GM23248 (cell line): ENCODE measurements at regions not wholly inside any gene's neighbourhood (a gene's known extent, or its start where the extent isn't known, plus 50 kb on each side); places are given as distances from the start of the nearest gene placed in this dataset.
"Not testable (repeated sequence)": the region's sequence is repeated elsewhere in the genome, so short reads cannot be mapped to it uniquely, and the experiment has no call there.

ENCODE experiments used
- DNase-seq: peaks from one replicate; pipeline ENCODE4 v3.0.0-alpha.2; 2015
- H2AFZ ChIP-seq: fragments of 200-600 bp; sonication (generic); 2 replicates; pipeline ENCODE4 v1.6.1; 2016; ENCODE audit warnings: antibody characterized with exemption
- H3F3A ChIP-seq: fragments of 200-600 bp; sonication (generic); 2 replicates; pipeline ENCODE4 v1.6.1; 2016; ENCODE audit warnings: mild to moderate bottlenecking, antibody characterized with exemption, mixed run types; ENCODE audit not compliant: insufficient read depth
- H3K27ac ChIP-seq: fragments of 200-600 bp; sonication (generic); 2 replicates; pipeline ENCODE4 v1.5.1; 2016; ENCODE audit warnings: mild to moderate bottlenecking
- H3K27me3 ChIP-seq: fragments of 200-600 bp; sonication (generic); replicated peaks from 2 replicates; pipeline ENCODE4 v1.6.1; 2016; ENCODE audit warnings: mild to moderate bottlenecking; ENCODE audit not compliant: insufficient read depth
- H3K36me3 ChIP-seq: fragments of 200-600 bp; sonication (generic); 2 replicates; pipeline ENCODE4 v1.6.1; 2016; ENCODE audit warnings: low read depth, mild to moderate bottlenecking
- H3K4me1 ChIP-seq: fragments of 200-600 bp; sonication (generic); 2 replicates; pipeline ENCODE4 v1.6.1; 2016; ENCODE audit warnings: mild to moderate bottlenecking; ENCODE audit not compliant: insufficient read depth
- H3K4me2 ChIP-seq: fragments of 200-600 bp; sonication (generic); one replicate; pipeline ENCODE4 v1.6.1; 2016; ENCODE audit warnings: mild to moderate bottlenecking; ENCODE audit not compliant: unreplicated experiment
- H3K4me3 ChIP-seq: fragments of 200-600 bp; sonication (generic); 2 replicates; pipeline ENCODE4 v1.5.1; 2016; ENCODE audit warnings: mild to moderate bottlenecking
- H3K79me2 ChIP-seq: fragments of 200-600 bp; sonication (generic); 2 replicates; pipeline ENCODE4 v1.6.1; 2016; ENCODE audit warnings: mild to moderate bottlenecking; ENCODE audit not compliant: insufficient read depth
- H3K9ac ChIP-seq: fragments of 200-600 bp; sonication (generic); 2 replicates; pipeline ENCODE4 v1.6.1; 2016; ENCODE audit warnings: mild to moderate bottlenecking
- H3K9me2 ChIP-seq: fragments of 200-600 bp; sonication (generic); 2 replicates; pipeline ENCODE4 v1.6.1; 2016; ENCODE audit warnings: mixed run types, mild to moderate bottlenecking, moderate library complexity; ENCODE audit not compliant: insufficient read depth
- H3K9me3 ChIP-seq: fragments of 200-600 bp; sonication (generic); one replicate; pipeline ENCODE4 v1.6.1; 2017; ENCODE audit warnings: low read depth
- H4K20me1 ChIP-seq: fragments of 200-600 bp; sonication (generic); 2 replicates; pipeline ENCODE4 v1.6.0; 2016; ENCODE audit not compliant: insufficient read depth
- EZH2 ChIP-seq: fragments of 200-600 bp; sonication (generic); IDR thresholded peaks from 2 replicates; pipeline ENCODE4 v1.6.1; 2018; ENCODE audit warnings: antibody characterized with exemption, mild to moderate bottlenecking; ENCODE audit not compliant: insufficient read depth, poor library complexity, severe bottlenecking
- EZH2phosphoT487 ChIP-seq: fragments of 200-600 bp; sonication (generic); IDR thresholded peaks from 2 replicates; pipeline ENCODE4 v1.6.1; 2018; ENCODE audit warnings: antibody characterized with exemption, moderate library complexity, mild to moderate bottlenecking, low read depth; ENCODE audit not compliant: insufficient read depth
- WGBS, 2 experiments: methylation state at CpG; one replicate each; pipeline ENCODE4 v1.1.6; 2015 to 2017; ENCODE audit warnings: low lambda C conversion rate in 2 of 2, low coverage in 1 of 2; ENCODE audit errors: missing lambda C conversion rate in 2 of 2; 5-methylcytosine and 5-hydroxymethylcytosine counted together
- in situ Hi-C: fragments of 300-500 bp; cut with MboI; formaldehyde crosslinking; loops from 2 replicates; pipeline ENCODE4 v1.15.0; 2020

GRCh38 chr12:54799966-54800365, 54.4 kb upstream of the MUCL1 start:
- in situ Hi-C loops, DNase-seq, H3F3A ChIP-seq, H3K79me2 ChIP-seq, H3K9ac ChIP-seq, H3K9me2 ChIP-seq, H3K36me3 ChIP-seq, H3K4me2 ChIP-seq, H4K20me1 ChIP-seq, H3K4me1 ChIP-seq, H3K27me3 ChIP-seq, H3K9me3 ChIP-seq, H3K4me3 ChIP-seq, H2AFZ ChIP-seq, H3K27ac ChIP-seq: not testable (repeated sequence)
- WGBS, 2 experiments = 41 to 53% methylated on average over 3 of the region's 3 CpGs

- H3K27me3 ChIP-seq = no peaks in the 10 kb centered on the region
- no peak overlapping the region for H3K27ac ChIP-seq
- no peak for TF ChIP-seq EZH2phosphoT487
- no peak for TF ChIP-seq EZH2
- no peak overlapping the region for H3K9ac ChIP-seq
- H3K4me1 ChIP-seq = no peaks in the 10 kb centered on the region
- WGBS, 2 experiments = 12 to 22% methylated on average over 1 of the region's 1 CpG
- no peaks in the 10 kb centered on the region for H3F3A ChIP-seq
- H2AFZ ChIP-seq = no peak overlapping the region
- H3K36me3 ChIP-seq = no peaks in the 10 kb centered on the region
- no peaks in the 10 kb centered on the region for H3K9me2 ChIP-seq
- no peaks in the 10 kb centered on the region for H4K20me1 ChIP-seq
- H3K4me3 ChIP-seq = no peak overlapping the region
- no peaks in the 10 kb centered on the region for H3K79me2 ChIP-seq
- H3K4me2 ChIP-seq = no peak overlapping the region
- DNase-seq = no peak
- in situ Hi-C loops = no loop called here
- H3K9me3 ChIP-seq = no peaks in the 10 kb centered on the region
Measured at GRCh38 chr12:54798651-54799050, 55.7 kb upstream of the MUCL1 start.

DNA sequence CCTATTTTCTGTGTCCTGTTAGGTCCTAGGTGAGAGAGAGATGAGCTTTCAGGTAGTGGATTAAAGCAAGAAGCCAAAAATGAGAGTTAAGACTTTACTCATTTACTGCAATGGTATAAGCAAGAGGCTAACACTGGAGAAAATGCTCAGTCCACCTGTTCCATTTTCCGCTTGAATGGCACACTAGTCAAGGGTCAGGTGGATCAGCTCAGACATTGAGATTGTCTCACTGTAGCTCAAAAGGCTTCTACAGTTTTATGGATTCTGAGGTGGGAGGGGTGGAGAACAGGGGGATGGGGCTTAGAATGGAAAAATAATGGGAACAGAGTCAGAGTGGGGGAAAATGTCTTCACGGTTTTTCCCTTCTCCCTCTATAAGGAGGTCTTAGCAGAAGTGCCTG, 57.3 kb upstream of the MUCL1 start:
- no peak for DNase-seq
- Histone ChIP-seq H3F3A (no peaks in the 10 kb centered on the region), H3K79me2 (no peaks in the 10 kb centered on the region), H4K20me1 (no peaks in the 10 kb centered on the region), H3K4me3 (no peak overlapping the region), H3K9ac (no peak overlapping the region), H3K36me3 (no peaks in the 10 kb centered on the region), H3K4me1 (no peaks in the 10 kb centered on the region), H3K27ac (no peak overlapping the region), H3K9me2 (no peaks in the 10 kb centered on the region), H3K9me3 (no peaks in the 10 kb centered on the region), H3K4me2 (no peak overlapping the region), H3K27me3 (no peaks in the 10 kb centered on the region), H2AFZ (no peak overlapping the region)
- 24 to 28% methylated on average over 2 of the region's 2 CpGs for WGBS, 2 experiments
- in situ Hi-C loops = no loop called here
- no peak for TF ChIP-seq EZH2phosphoT487
- no peak for TF ChIP-seq EZH2

DNA sequence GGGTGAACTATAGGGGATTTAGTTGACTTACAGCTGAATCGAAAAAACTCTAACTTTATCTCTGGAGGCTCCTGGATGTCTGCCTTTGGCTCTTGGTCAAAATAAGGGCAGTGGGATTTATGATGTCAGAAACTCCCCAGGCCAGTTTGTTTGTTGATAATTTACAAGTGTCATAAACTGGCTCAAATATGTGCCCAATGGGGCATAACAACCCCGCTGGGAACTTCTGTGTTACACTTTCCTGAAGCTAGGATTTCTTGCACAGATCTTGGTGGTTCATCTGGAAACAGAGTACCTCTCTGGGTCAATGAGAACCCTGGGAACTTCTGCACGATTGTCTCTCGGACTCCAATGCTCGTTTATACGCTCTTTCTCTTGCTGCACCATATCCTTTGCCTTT, 58.7 kb upstream of the MUCL1 start:
- Histone ChIP-seq H3K4me1 (no peaks in the 10 kb centered on the region), H3K9me3 (no peaks in the 10 kb centered on the region), H3K4me3 (no peak overlapping the region), H2AFZ (no peak overlapping the region), H3K27ac (no peak overlapping the region), H3K9me2 (no peaks in the 10 kb centered on the region), H3K9ac (no peak overlapping the region), H3K27me3 (no peaks in the 10 kb centered on the region), H3K79me2 (no peaks in the 10 kb centered on the region), H3F3A (no peaks in the 10 kb centered on the region), H3K4me2 (no peak overlapping the region), H4K20me1 (no peaks in the 10 kb centered on the region), H3K36me3 (no peaks in the 10 kb centered on the region)
- TF ChIP-seq EZH2phosphoT487 (no peak), EZH2 (no peak)
- WGBS, 2 experiments = 10 to 15% methylated on average over 6 of the region's 6 CpGs
- no peak for DNase-seq
- in situ Hi-C loops = no loop called here

DNA sequence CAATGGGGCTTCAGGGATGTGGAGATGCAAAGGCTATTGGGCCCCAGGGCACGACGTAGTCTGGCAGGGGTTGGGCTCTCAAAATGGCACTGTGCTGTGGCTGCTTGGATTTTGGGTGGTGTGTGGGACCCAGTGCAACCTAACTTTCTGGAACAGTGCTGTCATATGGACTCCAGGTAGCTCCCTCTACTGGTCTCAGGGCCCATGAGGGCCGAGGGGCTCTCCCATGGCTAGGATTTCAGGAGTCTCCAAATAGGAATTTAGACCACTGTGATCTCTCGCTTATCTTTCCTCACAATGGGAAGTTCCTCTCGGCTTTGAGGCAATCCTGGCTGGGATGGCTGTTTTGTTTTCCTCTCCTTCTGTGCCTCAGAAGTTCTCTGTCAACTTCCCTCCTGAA, 68.2 kb upstream of the MUCL1 start:
- Histone ChIP-seq H3K9me3 (no peaks in the 10 kb centered on the region), H3K9me2 (no peaks in the 10 kb centered on the region), H3K27me3 (no peaks in the 10 kb centered on the region), H2AFZ (no peak overlapping the region), H3F3A (no peaks in the 10 kb centered on the region), H3K27ac (no peak overlapping the region), H3K36me3 (no peaks in the 10 kb centered on the region), H3K9ac (no peak overlapping the region), H3K4me3 (no peak overlapping the region), H3K4me2 (no peak overlapping the region), H4K20me1 (no peaks in the 10 kb centered on the region), H3K4me1 (no peaks in the 10 kb centered on the region), H3K79me2 (no peaks in the 10 kb centered on the region)
- WGBS, 2 experiments = 28 to 38% methylated on average over 5 of the region's 5 CpGs
- in situ Hi-C loops = no loop called here
- no peak for TF ChIP-seq EZH2
- TF ChIP-seq EZH2phosphoT487 = no peak
- no peak for DNase-seq
